Keratinocyte (primary cell): ENCODE measurements at regions not wholly inside any gene's neighbourhood (a gene's known extent, or its start where the extent isn't known, plus 50 kb on each side); places are given as distances from the start of the nearest gene placed in this dataset.

ENCODE experiments used
- DNase-seq: peaks from one replicate; pipeline ENCODE4 v3.0.0-alpha.2; 2011; ENCODE audit warnings: low read depth, missing footprints, low spot score
- FAIRE-seq: peaks from 2 replicates; lab custom pipeline; 2011; peaks lifted over from hg19 to GRCh38; lab: Jason Lieb, UNC
- H2AFZ ChIP-seq: 2 replicates; pipeline ENCODE4 v1.6.0; 2012; ENCODE audit warnings: low read length, control low read depth, inconsistent platforms; ENCODE audit not compliant: control insufficient read depth
- H3K27ac ChIP-seq: 2 replicates; pipeline ENCODE4 v1.5.1; 2011; ENCODE audit warnings: low read length; ENCODE audit not compliant: control insufficient read depth, insufficient read depth
- H3K27me3 ChIP-seq: 3 replicates; pipeline ENCODE4 v1.6.0; 2011; ENCODE audit warnings: low read length; ENCODE audit not compliant: control insufficient read depth, insufficient read depth; ENCODE audit errors: extremely low read depth
- H3K36me3 ChIP-seq, 2 experiments: 2 replicates in 1 of 2; 3 replicates in 1 of 2; pipeline ENCODE4 v1.5.1; 2011; ENCODE audit warnings: low read length in 2 of 2, mild to moderate bottlenecking in 1 of 2; ENCODE audit not compliant: control insufficient read depth in 2 of 2, insufficient read depth in 2 of 2; ENCODE audit errors: extremely low read depth in 1 of 2
- H3K4me1 ChIP-seq: 3 replicates; pipeline ENCODE4 v1.5.1; 2011; ENCODE audit warnings: low read length; ENCODE audit not compliant: control insufficient read depth, insufficient read depth; ENCODE audit errors: extremely low read depth
- H3K4me2 ChIP-seq: 3 replicates; pipeline ENCODE4 v1.6.0; 2011; ENCODE audit warnings: low read depth, low read length; ENCODE audit not compliant: control insufficient read depth, insufficient read depth; ENCODE audit errors: extremely low read depth
- H3K4me3 ChIP-seq, 3 experiments: fragments of 200-600 bp in 1 of 3; sonication (generic) in 1 of 3; 2 replicates in 2 of 3; 3 replicates in 1 of 3; pipeline ENCODE4 v1.5.1; 2011 to 2016; ENCODE audit warnings: low read length in 3 of 3, mild to moderate bottlenecking in 3 of 3, control low read depth in 2 of 3, inconsistent platforms in 1 of 3, low read depth in 1 of 3, mixed read lengths in 1 of 3, mixed run types in 1 of 3, moderate library complexity in 1 of 3; ENCODE audit not compliant: control insufficient read depth in 2 of 3, insufficient read depth in 2 of 3; ENCODE audit errors: extremely low read depth in 1 of 3
- H3K79me2 ChIP-seq: 2 replicates; pipeline ENCODE4 v1.6.0; 2012; ENCODE audit warnings: low read length; ENCODE audit not compliant: control insufficient read depth, insufficient read depth
- H3K9ac ChIP-seq: 3 replicates; pipeline ENCODE4 v1.6.0; 2011; ENCODE audit warnings: low read length; ENCODE audit not compliant: control insufficient read depth, insufficient read depth; ENCODE audit errors: extremely low read depth
- H3K9me1 ChIP-seq: 3 replicates; pipeline ENCODE4 v1.6.0; 2011; ENCODE audit warnings: low read length; ENCODE audit not compliant: control insufficient read depth, insufficient read depth; ENCODE audit errors: extremely low read depth
- H3K9me3 ChIP-seq: 2 replicates; pipeline ENCODE4 v1.5.1; 2012; ENCODE audit warnings: low read depth, low read length; ENCODE audit not compliant: control insufficient read depth
- H4K20me1 ChIP-seq: 3 replicates; pipeline ENCODE4 v1.6.0; 2011; ENCODE audit warnings: low read length; ENCODE audit not compliant: control insufficient read depth, insufficient read depth; ENCODE audit errors: extremely low read depth
- EZH2 ChIP-seq: IDR thresholded peaks from one replicate; pipeline ENCODE4 v1.6.1; 2012; ENCODE audit warnings: inconsistent platforms, mild to moderate bottlenecking, low read length, moderate library complexity
- dilution Hi-C: fragments of 300-500 bp; cut with MboI; formaldehyde crosslinking; loops from one replicate; pipeline ENCODE4 v1.7.0; 2020; ENCODE audit warnings: low sequenced_read_pairs; ENCODE audit not compliant: extremely low pct_ligation_motif_present
- TF ChIP-seq, protein P1 (sequence below), 3 experiments: IDR thresholded peaks in 1 of 3; conservative IDR thresholded peaks in 1 of 3; optimal IDR thresholded peaks in 1 of 3; 2 replicates in 2 of 3; 3 replicates in 1 of 3; pipeline versions ENCODE3 to v1.5.1; 2011; ENCODE audit warnings: low read length in 3 of 3, mild to moderate bottlenecking in 3 of 3, moderate library complexity in 2 of 3, control low read depth in 1 of 3, inconsistent platforms in 1 of 3; ENCODE audit not compliant: insufficient read depth in 2 of 3; ENCODE audit errors: extremely low read depth in 1 of 3

DNA sequence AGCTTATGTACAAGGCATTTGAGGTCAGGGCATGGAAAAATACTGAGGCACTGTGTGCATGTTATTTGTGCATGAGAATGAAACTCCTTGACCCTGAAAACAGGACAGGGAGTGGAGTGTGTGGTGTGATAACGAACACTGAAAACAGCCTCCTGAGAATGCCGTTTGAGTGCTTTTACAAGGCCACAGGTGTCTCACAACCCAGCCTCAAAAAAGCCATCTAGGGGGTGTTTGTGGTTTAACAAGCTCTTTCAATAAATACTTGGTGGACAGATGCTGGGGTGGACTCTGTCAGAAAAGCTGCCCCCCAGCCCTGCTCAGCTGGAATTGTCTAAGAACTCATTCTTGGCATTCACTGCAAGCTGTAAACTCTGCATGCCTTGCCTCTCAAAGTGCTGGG is 94.0 kb upstream of the SLC25A48 start:
- Histone ChIP-seq H3K9ac (no peak overlapping the region), H4K20me1 (no peaks in the 10 kb centered on the region), H3K4me2 (no peak overlapping the region), H3K9me3 (peaks cover 4% of the 10 kb centered on the region), H3K27me3 (peaks cover 4% of the 10 kb centered on the region), H3K9me1 (no peaks in the 10 kb centered on the region), H3K36me3 (no peaks in the 10 kb centered on the region), H3K4me1 (no peaks in the 10 kb centered on the region), H3K4me3 (no peak overlapping the region), H3K79me2 (no peaks in the 10 kb centered on the region), H3K27ac (no peak overlapping the region), H2AFZ (no peak overlapping the region)
- TF ChIP-seq, protein P1, sequence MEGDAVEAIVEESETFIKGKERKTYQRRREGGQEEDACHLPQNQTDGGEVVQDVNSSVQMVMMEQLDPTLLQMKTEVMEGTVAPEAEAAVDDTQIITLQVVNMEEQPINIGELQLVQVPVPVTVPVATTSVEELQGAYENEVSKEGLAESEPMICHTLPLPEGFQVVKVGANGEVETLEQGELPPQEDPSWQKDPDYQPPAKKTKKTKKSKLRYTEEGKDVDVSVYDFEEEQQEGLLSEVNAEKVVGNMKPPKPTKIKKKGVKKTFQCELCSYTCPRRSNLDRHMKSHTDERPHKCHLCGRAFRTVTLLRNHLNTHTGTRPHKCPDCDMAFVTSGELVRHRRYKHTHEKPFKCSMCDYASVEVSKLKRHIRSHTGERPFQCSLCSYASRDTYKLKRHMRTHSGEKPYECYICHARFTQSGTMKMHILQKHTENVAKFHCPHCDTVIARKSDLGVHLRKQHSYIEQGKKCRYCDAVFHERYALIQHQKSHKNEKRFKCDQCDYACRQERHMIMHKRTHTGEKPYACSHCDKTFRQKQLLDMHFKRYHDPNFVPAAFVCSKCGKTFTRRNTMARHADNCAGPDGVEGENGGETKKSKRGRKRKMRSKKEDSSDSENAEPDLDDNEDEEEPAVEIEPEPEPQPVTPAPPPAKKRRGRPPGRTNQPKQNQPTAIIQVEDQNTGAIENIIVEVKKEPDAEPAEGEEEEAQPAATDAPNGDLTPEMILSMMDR (optimal IDR thresholded peaks at IDR 0.05 in 1 of 3, IDR thresholded peaks at IDR 0.05 in 1 of 3, conservative IDR thresholded peaks at IDR 0.05 in 1 of 3; ENCODE audit: extremely low read depth in 1 of 3, insufficient read depth in 2 of 3, low read length in 3 of 3): no peak
- TF ChIP-seq EZH2: no peak
- DNase-seq (no peak), FAIRE-seq (no peak)
- dilution Hi-C loops: loop anchor here (25.0 kb wide), 1 partner anchor 153 kb away; the partner anchor contains the start of gene CXCL14

DNA sequence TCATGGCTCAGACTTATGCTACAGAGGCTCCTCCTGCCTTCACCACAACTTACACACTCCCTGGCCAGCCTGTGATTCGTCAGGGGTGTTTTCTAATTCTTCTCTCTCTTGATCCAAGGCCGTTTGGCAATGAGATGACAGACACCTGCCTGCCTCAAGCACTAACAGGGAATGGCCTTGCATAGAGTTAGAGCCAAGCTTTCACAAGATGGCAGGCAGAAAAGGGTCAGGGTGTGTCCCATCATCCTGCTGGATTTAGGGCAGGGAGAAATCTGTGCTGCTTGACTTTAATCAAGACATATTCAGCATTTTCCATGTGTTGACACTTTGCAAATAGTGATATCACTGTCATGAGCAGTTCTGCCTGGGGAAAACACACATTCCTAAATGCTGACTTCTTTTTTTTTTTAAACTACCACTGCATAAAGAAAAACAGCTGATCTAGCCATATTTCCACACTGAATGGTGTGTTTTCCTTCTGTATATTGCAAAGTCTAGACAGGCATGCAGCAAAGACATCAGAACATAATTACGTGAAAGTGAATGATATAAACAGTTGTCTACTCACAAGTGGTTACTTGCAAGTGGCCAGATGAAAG is 95.0 kb upstream of the SLC25A48 start:
- Histone ChIP-seq H3K4me2 (no peak overlapping the region), H3K27ac (no peak overlapping the region)
- dilution Hi-C loops: loop anchor here (10.0 to 25.0 kb wide), 2 partner anchors 152 to 275 kb away; partner anchors contain the start of gene CXCL14

More for the DNA sequence above, 95.0 kb upstream of the SLC25A48 start:
- TF ChIP-seq, protein P1 (optimal IDR thresholded peaks at IDR 0.05 in 1 of 3, IDR thresholded peaks at IDR 0.05 in 1 of 3, conservative IDR thresholded peaks at IDR 0.05 in 1 of 3; ENCODE audit: extremely low read depth in 1 of 3, insufficient read depth in 2 of 3, low read length in 3 of 3): no peak
- no peak for TF ChIP-seq EZH2
- Histone ChIP-seq H3K4me1 (no peaks in the 10 kb centered on the region), H3K4me3 (no peak overlapping the region), H3K36me3 (no peaks in the 10 kb centered on the region), H3K9ac (no peak overlapping the region), H3K9me1 (no peaks in the 10 kb centered on the region), H4K20me1 (no peaks in the 10 kb centered on the region), H3K9me3 (no peaks in the 10 kb centered on the region), H3K27me3 (peaks cover 4% of the 10 kb centered on the region), H3K79me2 (no peaks in the 10 kb centered on the region), H2AFZ (no peak overlapping the region)
- no peak for FAIRE-seq
- DNase-seq: no peak
